ENCODE measurements at regions not wholly inside any gene's neighbourhood (a gene's known extent, or its start where the extent isn't known, plus 50 kb on each side); places are given as distances from the start of the nearest gene placed in this dataset.

DNA sequence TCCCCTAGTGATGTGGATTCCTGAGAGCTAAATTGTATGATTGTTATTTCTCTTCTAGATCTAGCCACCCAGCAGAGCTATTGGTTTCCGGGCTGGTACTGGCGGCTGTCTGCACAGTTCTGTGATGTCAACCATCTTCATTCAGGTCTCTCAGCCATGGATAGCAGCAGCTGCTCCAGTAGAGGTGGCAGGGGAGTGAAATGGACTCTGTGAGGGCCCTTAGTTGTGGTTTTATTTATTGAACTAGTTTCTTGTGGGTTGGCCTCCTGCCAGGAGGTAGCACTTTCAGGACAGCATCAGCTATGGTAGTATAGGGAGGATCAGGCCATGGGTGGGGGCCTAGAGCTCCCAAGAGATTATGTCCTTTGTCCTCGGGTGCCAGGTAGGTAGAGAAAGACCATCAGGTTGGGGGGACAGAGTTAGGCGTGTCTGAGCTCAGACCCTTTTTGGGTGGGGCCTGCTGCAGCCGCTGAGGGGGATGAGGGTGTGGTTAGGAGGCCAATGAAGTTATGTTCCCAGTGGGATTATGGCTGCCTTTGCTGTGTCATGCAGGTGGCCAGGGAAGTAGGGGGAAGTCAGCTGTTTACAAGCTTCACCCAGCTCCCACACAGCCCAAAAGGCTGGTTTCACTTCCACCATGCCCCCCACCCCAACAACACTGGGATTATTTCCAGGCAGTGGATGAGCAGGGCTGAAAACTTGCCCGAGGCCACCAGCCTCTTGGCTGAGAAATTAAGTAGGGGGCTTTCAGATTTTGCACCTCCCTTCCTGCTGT is 55.1 kb upstream of the RGS4 start:
- Histone ChIP-seq H3K27me3 (ENCODE audit: control insufficient read depth in 3 of 3, insufficient read depth in 3 of 3, low read depth in 1 of 3, low read length in 3 of 3) (no peaks in the 10 kb centered on the region), H2BK5ac (ENCODE audit: low read length) (no peak overlapping the region), H2BK12ac (ENCODE audit: low read length) (no peak overlapping the region), H3K9me3 (replicated peaks in 1 of 2; ENCODE audit: control insufficient read depth in 2 of 2, insufficient read depth in 1 of 2, low read depth in 1 of 2, low read length in 2 of 2) (no peaks in the 10 kb centered on the region), H3K9ac (ENCODE audit: low read depth, low read length, poor library complexity) (no peak overlapping the region), H2AFZ (ENCODE audit: low read length) (no peak overlapping the region), H3K23ac (ENCODE audit: low read depth, low read length, poor library complexity) (no peak overlapping the region), H4K8ac (ENCODE audit: low read depth, low read length) (no peak overlapping the region), H3K4me1 (ENCODE audit: control insufficient read depth in 2 of 2, insufficient read depth in 1 of 2, low read depth in 1 of 2, low read length in 2 of 2) (no peaks in the 10 kb centered on the region), H3K4ac (ENCODE audit: low read length) (no peak overlapping the region), H4K91ac (ENCODE audit: low read depth, low read length, poor library complexity) (no peak overlapping the region), H3K79me1 (ENCODE audit: low read depth, low read length) (no peaks in the 10 kb centered on the region), H3K14ac (ENCODE audit: low read length) (no peak overlapping the region), H2AK5ac (ENCODE audit: low read depth, low read length) (no peak overlapping the region), H3K4me3 (ENCODE audit: low read length in 2 of 2) (no peak overlapping the region), H2BK15ac (ENCODE audit: low read length) (no peak overlapping the region), H3K36me3 (replicated peaks in 1 of 2; ENCODE audit: control insufficient read depth in 2 of 2, insufficient read depth in 2 of 2, low read length in 2 of 2) (no peaks in the 10 kb centered on the region), H3K18ac (ENCODE audit: low read length) (no peak overlapping the region), H2BK120ac (ENCODE audit: low read depth, low read length) (no peak overlapping the region), H3K4me2 (ENCODE audit: insufficient read depth, low read length, poor library complexity, severe bottlenecking) (no peak overlapping the region), H3K27ac (replicated peaks; ENCODE audit: low read length) (no peak overlapping the region)
- no peak for DNase-seq (ENCODE audit: low spot score)
- WGBS, 2 donors (ENCODE audit: extremely low coverage in 2 of 2, insufficient read length in 2 of 2, insufficient replicate concordance in 1 of 2), result no CpG with 5 or more reads among the region's 6 CpGs

DNA sequence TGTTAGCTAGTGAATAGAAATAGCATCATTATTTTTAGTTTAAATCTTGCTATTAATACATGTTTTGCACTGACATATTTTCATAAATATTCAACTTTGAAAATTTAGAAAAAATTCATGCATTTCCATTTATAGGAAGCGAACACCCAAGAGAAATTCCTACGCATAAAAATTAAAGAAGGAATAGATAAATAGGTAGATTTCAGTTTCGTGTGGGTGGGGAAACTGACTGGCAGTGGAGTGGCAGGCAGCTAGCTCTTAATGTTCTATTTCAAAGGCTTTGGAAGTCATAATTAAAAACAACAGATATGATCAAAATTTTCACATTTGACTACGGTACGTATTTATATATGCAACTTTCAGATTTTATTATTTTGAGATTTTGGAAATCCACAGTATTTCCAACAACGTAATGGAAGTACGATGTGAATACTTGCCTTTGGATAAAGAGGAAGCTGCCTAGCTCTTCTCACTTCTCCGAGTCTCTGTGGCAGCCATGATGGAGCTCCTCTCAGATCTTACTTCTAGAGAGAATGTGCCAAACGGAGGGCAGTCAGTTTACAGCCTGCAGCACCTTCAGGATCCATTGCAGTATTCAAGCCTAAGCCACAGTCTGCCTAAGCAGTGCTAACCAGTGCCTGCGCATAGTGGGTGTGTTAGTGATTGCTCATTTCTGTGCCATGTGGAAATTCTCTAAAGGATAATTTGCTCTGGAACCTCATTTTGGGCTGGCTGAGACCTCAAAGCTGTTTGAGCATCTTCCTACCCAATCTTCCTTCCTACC is 62.9 kb upstream of the RGS4 start:
- no CpG with 5 or more reads among the region's 10 CpGs for WGBS, 2 donors (ENCODE audit: extremely low coverage in 2 of 2, insufficient read length in 2 of 2, insufficient replicate concordance in 1 of 2)

DNA sequence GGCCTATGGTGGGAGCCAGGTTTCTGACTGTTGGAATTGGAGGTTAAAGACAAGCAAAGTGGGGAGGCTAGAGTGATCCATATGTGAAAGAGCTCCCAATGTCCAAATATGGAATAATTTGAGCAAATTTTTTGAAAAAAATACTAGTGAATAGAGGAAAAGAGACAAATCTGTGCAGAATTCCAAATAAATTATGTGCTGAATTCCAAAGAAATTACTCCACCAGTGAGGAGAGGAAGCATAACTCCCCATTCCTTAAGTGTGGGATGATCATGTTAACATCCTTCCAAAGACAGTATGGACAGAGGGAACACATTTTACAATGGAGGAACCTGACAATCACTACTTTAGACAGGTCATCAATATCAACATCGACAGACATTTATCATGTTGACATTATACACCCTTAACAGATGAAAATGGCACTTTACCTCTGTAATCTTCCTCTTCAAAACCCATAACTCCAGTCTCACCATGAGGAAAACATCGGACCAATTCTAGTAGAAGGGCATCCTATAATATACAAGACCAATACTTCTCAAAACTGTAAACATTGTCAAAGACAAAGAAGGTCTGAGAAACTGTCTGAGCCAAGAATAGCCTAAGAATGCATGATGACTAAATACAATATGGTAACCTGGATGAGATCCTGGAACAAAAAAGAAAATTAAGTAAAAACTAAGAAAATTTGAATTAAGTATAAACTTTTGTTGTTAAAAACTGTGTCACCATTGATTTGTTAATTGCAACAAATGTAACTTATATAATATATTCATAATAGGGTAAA is 71.5 kb upstream of the RGS4 start:
- Histone ChIP-seq H2AK5ac (ENCODE audit: low read depth, low read length) (no peak overlapping the region), H3K4me1 (ENCODE audit: control insufficient read depth in 2 of 2, insufficient read depth in 1 of 2, low read depth in 1 of 2, low read length in 2 of 2) (no peaks in the 10 kb centered on the region), H3K18ac (ENCODE audit: low read length) (no peak overlapping the region), H3K27ac (replicated peaks; ENCODE audit: low read length) (no peak overlapping the region), H2BK5ac (ENCODE audit: low read length) (no peak overlapping the region), H3K4ac (ENCODE audit: low read length) (no peak overlapping the region), H3K4me2 (ENCODE audit: insufficient read depth, low read length, poor library complexity, severe bottlenecking) (no peak overlapping the region), H3K79me1 (ENCODE audit: low read depth, low read length) (no peaks in the 10 kb centered on the region), H3K14ac (ENCODE audit: low read length) (no peak overlapping the region), H2BK120ac (ENCODE audit: low read depth, low read length) (no peak overlapping the region), H4K91ac (ENCODE audit: low read depth, low read length, poor library complexity) (no peak overlapping the region), H3K9ac (ENCODE audit: low read depth, low read length, poor library complexity) (no peak overlapping the region), H3K36me3 (replicated peaks in 1 of 2; ENCODE audit: control insufficient read depth in 2 of 2, insufficient read depth in 2 of 2, low read length in 2 of 2) (no peaks in the 10 kb centered on the region), H2BK15ac (ENCODE audit: low read length) (no peak overlapping the region), H3K27me3 (ENCODE audit: control insufficient read depth in 3 of 3, insufficient read depth in 3 of 3, low read depth in 1 of 3, low read length in 3 of 3) (no peaks in the 10 kb centered on the region), H3K23ac (ENCODE audit: low read depth, low read length, poor library complexity) (no peak overlapping the region), H2AFZ (ENCODE audit: low read length) (no peak overlapping the region), H4K8ac (ENCODE audit: low read depth, low read length) (no peak overlapping the region), H3K4me3 (ENCODE audit: low read length in 2 of 2) (no peak overlapping the region), H2BK12ac (ENCODE audit: low read length) (no peak overlapping the region), H3K9me3 (replicated peaks in 1 of 2; ENCODE audit: control insufficient read depth in 2 of 2, insufficient read depth in 1 of 2, low read depth in 1 of 2, low read length in 2 of 2) (no peaks in the 10 kb centered on the region)
- WGBS, 2 donors (ENCODE audit: extremely low coverage in 2 of 2, insufficient read length in 2 of 2, insufficient replicate concordance in 1 of 2), result no CpG with 5 or more reads among the region's 2 CpGs
- no peak for DNase-seq (ENCODE audit: low spot score)

More for the DNA sequence above, 62.9 kb upstream of the RGS4 start:
- Histone ChIP-seq H3K4ac (ENCODE audit: low read length) (no peak overlapping the region), H3K27ac (replicated peaks; ENCODE audit: low read length) (no peak overlapping the region), H3K18ac (ENCODE audit: low read length) (no peak overlapping the region), H3K4me3 (ENCODE audit: low read length in 2 of 2) (no peak overlapping the region), H2BK5ac (ENCODE audit: low read length) (no peak overlapping the region), H2BK120ac (ENCODE audit: low read depth, low read length) (no peak overlapping the region), H2BK15ac (ENCODE audit: low read length) (no peak overlapping the region), H3K9ac (ENCODE audit: low read depth, low read length, poor library complexity) (no peak overlapping the region), H4K8ac (ENCODE audit: low read depth, low read length) (no peak overlapping the region), H2AFZ (ENCODE audit: low read length) (peak overlapping the region; percentile 17), H3K4me1 (ENCODE audit: control insufficient read depth in 2 of 2, insufficient read depth in 1 of 2, low read depth in 1 of 2, low read length in 2 of 2) (no peaks in the 10 kb centered on the region), H3K14ac (ENCODE audit: low read length) (no peak overlapping the region), H3K27me3 (ENCODE audit: control insufficient read depth in 3 of 3, insufficient read depth in 3 of 3, low read depth in 1 of 3, low read length in 3 of 3) (no peaks in the 10 kb centered on the region), H3K79me1 (ENCODE audit: low read depth, low read length) (no peaks in the 10 kb centered on the region), H3K9me3 (replicated peaks in 1 of 2; ENCODE audit: control insufficient read depth in 2 of 2, insufficient read depth in 1 of 2, low read depth in 1 of 2, low read length in 2 of 2) (no peaks in the 10 kb centered on the region), H3K4me2 (ENCODE audit: insufficient read depth, low read length, poor library complexity, severe bottlenecking) (no peak overlapping the region), H2AK5ac (ENCODE audit: low read depth, low read length) (no peak overlapping the region), H4K91ac (ENCODE audit: low read depth, low read length, poor library complexity) (no peak overlapping the region), H2BK12ac (ENCODE audit: low read length) (no peak overlapping the region), H3K36me3 (replicated peaks in 1 of 2; ENCODE audit: control insufficient read depth in 2 of 2, insufficient read depth in 2 of 2, low read length in 2 of 2) (no peaks in the 10 kb centered on the region), H3K23ac (ENCODE audit: low read depth, low read length, poor library complexity) (no peak overlapping the region)
- no peak for DNase-seq (ENCODE audit: low spot score)

DNA sequence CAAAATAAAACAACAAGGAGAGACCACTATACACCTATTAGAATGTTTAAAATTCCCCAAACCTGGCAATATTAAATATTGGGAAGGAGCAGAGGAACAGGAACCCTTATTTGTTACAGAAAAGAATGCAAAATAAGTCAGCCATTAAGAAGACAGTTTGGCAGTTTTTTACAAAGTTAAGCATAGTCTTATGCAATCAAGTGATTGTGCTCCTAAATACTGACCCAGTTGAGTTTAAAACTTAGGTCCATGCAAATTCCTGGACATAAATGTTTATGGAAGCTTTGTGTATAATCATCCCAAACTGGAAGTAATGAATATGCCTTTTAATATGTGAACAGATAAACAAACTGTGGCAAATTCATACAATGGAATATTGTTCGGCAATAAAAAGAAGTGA is 72.9 kb upstream of the RGS4 start:
- Histone ChIP-seq H3K4me2 (ENCODE audit: insufficient read depth, low read length, poor library complexity, severe bottlenecking) (no peak overlapping the region), H3K79me1 (ENCODE audit: low read depth, low read length) (no peaks in the 10 kb centered on the region), H2BK120ac (ENCODE audit: low read depth, low read length) (no peak overlapping the region), H3K4me3 (ENCODE audit: low read length in 2 of 2) (no peak overlapping the region), H3K14ac (ENCODE audit: low read length) (no peak overlapping the region), H2BK12ac (ENCODE audit: low read length) (no peak overlapping the region), H3K4me1 (ENCODE audit: control insufficient read depth in 2 of 2, insufficient read depth in 1 of 2, low read depth in 1 of 2, low read length in 2 of 2) (no peaks in the 10 kb centered on the region), H3K9ac (ENCODE audit: low read depth, low read length, poor library complexity) (no peak overlapping the region), H3K9me3 (replicated peaks in 1 of 2; ENCODE audit: control insufficient read depth in 2 of 2, insufficient read depth in 1 of 2, low read depth in 1 of 2, low read length in 2 of 2) (no peaks in the 10 kb centered on the region), H3K4ac (ENCODE audit: low read length) (no peak overlapping the region), H4K91ac (ENCODE audit: low read depth, low read length, poor library complexity) (no peak overlapping the region), H3K18ac (ENCODE audit: low read length) (no peak overlapping the region), H2BK5ac (ENCODE audit: low read length) (no peak overlapping the region), H3K23ac (ENCODE audit: low read depth, low read length, poor library complexity) (no peak overlapping the region), H3K27ac (replicated peaks; ENCODE audit: low read length) (no peak overlapping the region), H3K36me3 (replicated peaks in 1 of 2; ENCODE audit: control insufficient read depth in 2 of 2, insufficient read depth in 2 of 2, low read length in 2 of 2) (no peaks in the 10 kb centered on the region), H4K8ac (ENCODE audit: low read depth, low read length) (no peak overlapping the region), H3K27me3 (ENCODE audit: control insufficient read depth in 3 of 3, insufficient read depth in 3 of 3, low read depth in 1 of 3, low read length in 3 of 3) (no peaks in the 10 kb centered on the region), H2BK15ac (ENCODE audit: low read length) (no peak overlapping the region), H2AK5ac (ENCODE audit: low read depth, low read length) (no peak overlapping the region), H2AFZ (ENCODE audit: low read length) (no peak overlapping the region)
- no CpG with 5 or more reads among the region's 1 CpG for WGBS, 2 donors (ENCODE audit: extremely low coverage in 2 of 2, insufficient read length in 2 of 2, insufficient replicate concordance in 1 of 2)
- no peak for DNase-seq (ENCODE audit: low spot score)
